NCI-H82 (cell line): ENCODE measurements at regions not wholly inside any gene's neighbourhood (a gene's known extent, or its start where the extent isn't known, plus 50 kb on each side); places are given as distances from the start of the nearest gene placed in this dataset.

Experiments
- DNase-seq: peaks from one replicate; lab custom pipeline; 2025; lab: John Stamatoyannopoulos, UW

GRCh38 chr11:42593441-42593840 is 718.4 kb upstream of the API5 start:
- no peak for DNase-seq

- no peak for DNase-seq
Observed at GRCh38 chr11:42595876-42596275, 715.9 kb upstream of the API5 start.

- no peak for DNase-seq
Observed at GRCh38 chr11:42596576-42597145, 715.1 kb upstream of the API5 start.

GRCh38 chr11:42598341-42598740 is 713.5 kb upstream of the API5 start:
- DNase-seq = no peak

- no peak for DNase-seq
Observed at GRCh38 chr11:42620796-42621195, 691.0 kb upstream of the API5 start.

- peak; percentile 7 for DNase-seq
Observed at GRCh38 chr11:42625757-42626665, 685.8 kb upstream of the API5 start.

GRCh38 chr11:42631220-42631843 is 680.5 kb upstream of the API5 start:
- peak; percentile 35 for DNase-seq

- DNase-seq = no peak
Observed at GRCh38 chr11:42646959-42647358, 664.8 kb upstream of the API5 start.

GRCh38 chr11:42647993-42648392 is 663.8 kb upstream of the API5 start:
- no peak for DNase-seq

- DNase-seq = no peak
Observed at GRCh38 chr11:42651621-42652020, 660.2 kb upstream of the API5 start.

GRCh38 chr11:42657169-42657568 is 654.6 kb upstream of the API5 start:
- DNase-seq = peak; percentile 59

- DNase-seq = no peak
Observed at GRCh38 chr11:42661942-42662341, 649.9 kb upstream of the API5 start.

- DNase-seq = no peak
Observed at GRCh38 chr11:42669248-42669976, 642.4 kb upstream of the API5 start.

- DNase-seq = no peak
Observed at GRCh38 chr11:42674436-42674835, 637.4 kb upstream of the API5 start.

GRCh38 chr11:42707541-42707940 is 604.3 kb upstream of the API5 start:
- no peak for DNase-seq

- no peak for DNase-seq
Observed at GRCh38 chr11:42709216-42709615, 602.6 kb upstream of the API5 start.

- DNase-seq = no peak
Observed at GRCh38 chr11:42713279-42713678, 598.5 kb upstream of the API5 start.

GRCh38 chr11:42713753-42714152 is 598.0 kb upstream of the API5 start:
- DNase-seq = no peak

GRCh38 chr11:42720716-42721563 is 590.9 kb upstream of the API5 start:
- no peak for DNase-seq

- DNase-seq = no peak
Observed at GRCh38 chr11:42727879-42728278, 583.9 kb upstream of the API5 start.

- no peak for DNase-seq
Observed at GRCh38 chr11:42762348-42762747, 549.4 kb upstream of the API5 start.

GRCh38 chr11:42764936-42765335 is 546.9 kb upstream of the API5 start:
- no peak for DNase-seq
